Ramos (cell line): ENCODE measurements at regions not wholly inside any gene's neighbourhood (a gene's known extent, or its start where the extent isn't known, plus 50 kb on each side); places are given as distances from the start of the nearest gene placed in this dataset.
"Not testable (repeated sequence)": the region's sequence is repeated elsewhere in the genome, so short reads cannot be mapped to it uniquely, and the experiment has no call there.

ENCODE experiments used
- in situ Hi-C: fragments of 300-500 bp; cut with MboI; formaldehyde crosslinking; loops from one replicate; pipeline ENCODE4 v1.14.3; 2022; ENCODE audit warnings: low sequenced_read_pairs; ENCODE audit not compliant: unreplicated experiment

DNA sequence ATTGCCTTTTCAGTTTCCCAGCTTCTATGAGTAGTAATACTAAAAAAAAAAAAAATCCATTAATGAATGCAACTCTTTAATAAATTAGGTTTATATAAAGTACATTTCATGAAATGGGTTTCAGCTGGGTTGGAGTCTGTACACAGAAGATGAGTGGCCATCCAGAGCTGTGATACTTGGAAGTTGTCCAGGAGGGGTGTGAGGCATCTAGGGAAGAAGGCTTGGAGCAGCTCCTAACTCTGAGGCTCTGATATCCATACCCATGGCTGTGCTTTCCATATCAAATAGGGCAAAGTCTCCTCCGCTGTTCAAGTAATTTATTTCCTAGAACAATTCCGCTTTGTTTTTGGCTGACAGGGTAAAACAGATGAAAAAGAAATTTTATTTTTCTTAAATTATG is 423.3 kb upstream of the TENM3 start:
- in situ Hi-C loops: no loop called here

DNA sequence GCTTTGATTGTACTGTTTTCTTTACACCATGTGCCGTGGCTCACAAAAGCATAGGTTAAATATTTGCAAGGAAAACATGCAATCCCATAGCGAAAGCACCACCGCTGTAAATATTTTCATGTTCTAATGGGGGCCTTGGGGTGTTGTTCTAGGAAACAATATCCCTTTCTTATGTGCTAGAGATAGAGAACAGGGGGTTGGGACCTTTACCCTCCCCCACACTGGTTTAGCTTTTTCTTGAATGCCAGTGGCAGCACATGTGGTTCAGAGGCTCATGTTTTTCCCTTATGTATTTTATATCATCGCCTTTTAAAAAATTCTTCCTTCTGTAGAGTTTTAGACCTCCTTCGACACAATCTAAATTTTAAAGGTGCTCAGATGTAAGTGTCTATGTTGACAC is 422.6 kb upstream of the TENM3 start:
- in situ Hi-C loops: no loop called here

DNA sequence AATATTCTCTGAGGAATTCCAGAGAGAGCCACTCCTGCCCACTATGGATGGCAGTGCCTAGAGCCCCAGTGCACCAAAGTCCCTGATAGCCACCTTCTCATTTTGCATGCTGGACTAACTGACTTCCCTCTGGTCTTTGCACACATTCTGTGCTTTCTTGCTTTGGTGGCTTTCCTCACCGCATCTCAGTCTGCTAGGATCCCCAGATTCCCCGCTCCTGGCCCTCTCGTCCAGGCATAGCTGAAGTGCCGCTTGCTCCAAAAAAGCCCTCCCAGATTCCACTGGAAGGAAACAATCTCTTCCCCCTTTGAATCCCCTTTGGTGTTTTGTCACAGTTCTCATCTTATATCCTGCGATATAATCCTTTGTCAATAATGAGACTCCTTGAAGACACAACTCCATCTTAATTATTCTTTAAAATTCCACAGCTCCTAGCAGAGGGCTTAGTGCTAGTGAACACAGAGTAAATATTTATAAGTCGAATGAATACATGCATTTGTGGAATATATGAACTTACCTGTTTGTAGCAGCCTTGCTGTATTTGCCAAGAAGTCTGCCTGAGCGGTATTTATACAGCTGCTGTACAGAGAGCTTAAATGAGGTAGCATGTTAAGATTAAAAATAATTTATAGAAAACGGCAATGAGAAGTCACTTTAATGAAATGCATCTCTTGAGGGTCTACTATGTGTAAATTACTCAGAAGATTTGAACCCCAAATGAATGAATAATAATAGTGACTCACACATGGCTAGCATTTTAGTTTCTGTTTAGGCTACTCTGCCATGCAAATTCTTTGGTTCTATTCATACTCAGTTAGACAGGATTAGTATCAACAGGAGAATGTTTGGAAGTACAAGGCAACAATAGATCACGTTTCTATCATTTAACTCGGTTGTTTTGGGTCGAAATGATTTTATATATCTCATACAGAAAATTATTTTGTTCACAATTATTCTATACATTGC is 421.9 kb upstream of the TENM3 start:
- in situ Hi-C loops: no loop called here

DNA sequence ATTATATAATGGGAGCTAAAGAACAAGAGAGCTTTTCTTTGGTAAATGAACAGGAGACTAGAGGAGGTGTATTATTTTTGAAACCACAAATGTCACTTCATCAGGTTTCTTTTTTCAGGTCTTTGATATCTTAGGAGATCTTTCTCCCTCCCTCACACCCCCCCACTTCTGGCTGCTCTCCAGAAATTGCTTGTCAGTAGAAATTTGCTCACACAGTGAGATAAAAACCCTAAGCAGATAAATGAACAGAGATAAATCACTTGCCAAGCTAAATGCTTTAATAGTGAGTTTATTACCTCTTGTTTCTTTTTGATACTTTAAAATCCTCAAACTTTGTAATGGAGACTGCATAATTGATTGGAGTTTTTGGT is 421.2 kb upstream of the TENM3 start:
- in situ Hi-C loops: no loop called here

DNA sequence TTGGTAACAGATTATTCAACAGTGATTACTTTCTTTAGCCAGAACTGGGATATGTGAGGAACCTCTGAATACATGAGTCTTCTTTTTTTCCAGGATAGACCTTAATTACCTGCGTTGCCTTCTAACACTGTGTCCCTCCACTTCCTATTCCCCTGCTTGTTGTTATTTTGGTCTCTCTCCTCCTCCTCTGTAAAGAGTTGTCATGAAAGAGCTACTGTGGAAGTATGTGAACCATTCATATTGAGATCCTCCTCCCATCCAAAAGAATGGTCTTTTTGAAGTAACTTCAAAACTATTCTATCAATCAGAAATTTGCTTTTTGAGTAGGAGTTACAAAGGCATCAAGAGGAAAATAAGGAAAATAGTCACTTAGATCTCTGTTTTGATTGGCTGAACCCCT is 420.0 kb upstream of the TENM3 start:
- in situ Hi-C loops: no loop called here

DNA sequence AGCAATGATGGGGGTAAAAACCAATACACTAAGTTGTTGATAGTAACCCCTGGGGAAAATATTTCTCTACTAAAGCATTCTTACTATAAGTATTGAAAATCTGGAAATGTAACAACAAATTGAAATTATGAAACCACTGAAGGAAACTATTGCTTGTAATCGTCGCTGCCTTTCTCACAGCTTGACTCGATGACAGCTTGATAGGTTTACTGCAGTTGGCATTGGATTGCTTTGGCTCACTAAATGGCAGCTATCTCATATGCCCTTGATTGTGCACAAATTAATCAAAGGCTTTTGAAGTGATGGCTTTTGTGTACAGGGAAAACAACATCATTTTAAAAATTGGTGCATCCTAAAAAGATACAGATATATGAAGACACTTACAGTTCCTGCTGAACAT is 419.6 kb upstream of the TENM3 start:
- in situ Hi-C loops: no loop called here

DNA sequence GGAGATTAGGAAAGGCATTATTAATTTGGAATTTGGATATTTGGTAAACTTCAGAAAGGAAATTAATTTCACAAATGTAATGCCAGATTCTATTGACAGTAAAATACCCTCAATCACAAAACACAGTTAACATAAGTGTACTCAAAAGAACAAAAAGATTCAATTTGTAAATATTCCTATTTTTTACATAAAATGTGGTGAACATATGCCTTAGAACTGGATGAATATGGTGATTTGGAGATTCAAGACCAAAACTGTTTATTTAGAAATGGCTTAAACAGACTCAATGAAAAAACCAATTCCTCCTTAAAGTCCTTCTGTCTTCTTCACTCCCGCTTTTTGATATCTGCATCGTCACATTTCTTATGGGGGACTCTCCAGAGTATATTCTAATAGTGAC is 417.6 kb upstream of the TENM3 start:
- in situ Hi-C loops: no loop called here

DNA sequence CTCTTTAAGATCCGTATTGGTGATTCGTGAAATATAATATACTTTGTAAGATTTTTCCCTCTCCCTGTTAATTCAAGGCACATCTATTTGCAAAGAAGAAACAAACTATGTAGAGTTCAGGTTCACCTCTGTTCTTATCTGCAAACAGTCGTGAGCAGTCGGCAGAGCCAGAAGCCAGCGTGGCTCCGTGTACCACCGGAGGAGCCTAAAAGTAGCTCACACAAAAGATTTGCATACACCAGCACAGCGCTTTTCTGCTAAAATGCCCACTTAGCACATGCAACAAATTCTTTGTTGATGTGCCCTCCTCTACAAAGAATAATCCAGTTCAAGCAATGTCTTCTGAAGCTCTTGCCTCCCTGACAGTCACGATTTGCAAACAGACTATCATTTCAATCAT is 416.0 kb upstream of the TENM3 start:
- in situ Hi-C loops: no loop called here

DNA sequence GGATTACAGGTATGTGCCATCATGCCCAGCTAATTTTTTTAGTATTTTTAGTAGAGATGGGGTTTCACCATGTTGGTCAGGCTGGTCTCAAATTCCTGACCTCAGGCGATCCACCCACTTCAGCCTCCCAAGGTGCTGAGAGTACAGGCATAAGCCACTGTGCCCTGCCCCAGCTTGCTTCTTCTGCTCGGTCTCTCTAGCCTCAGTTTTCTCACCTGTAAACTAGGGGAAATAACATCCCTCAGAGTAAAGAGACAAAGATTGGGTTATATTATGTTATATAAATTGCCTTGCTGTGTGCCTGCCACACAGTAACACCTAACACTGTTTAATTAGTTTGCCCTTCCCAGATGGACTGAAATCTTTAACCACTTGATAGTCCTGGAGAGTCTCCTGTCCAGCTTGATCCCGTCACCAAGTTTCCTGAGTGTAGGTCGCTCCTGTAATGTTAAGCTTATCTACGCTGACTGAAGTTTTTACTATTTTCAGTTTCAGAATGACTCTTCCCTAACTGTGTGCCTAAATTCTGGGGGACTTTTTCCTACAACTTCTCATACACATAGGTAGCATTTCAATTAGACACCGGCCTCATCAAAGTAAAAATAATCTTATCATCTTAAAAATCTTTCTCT is 412.7 kb upstream of the TENM3 start:
- in situ Hi-C loops: no loop called here

DNA sequence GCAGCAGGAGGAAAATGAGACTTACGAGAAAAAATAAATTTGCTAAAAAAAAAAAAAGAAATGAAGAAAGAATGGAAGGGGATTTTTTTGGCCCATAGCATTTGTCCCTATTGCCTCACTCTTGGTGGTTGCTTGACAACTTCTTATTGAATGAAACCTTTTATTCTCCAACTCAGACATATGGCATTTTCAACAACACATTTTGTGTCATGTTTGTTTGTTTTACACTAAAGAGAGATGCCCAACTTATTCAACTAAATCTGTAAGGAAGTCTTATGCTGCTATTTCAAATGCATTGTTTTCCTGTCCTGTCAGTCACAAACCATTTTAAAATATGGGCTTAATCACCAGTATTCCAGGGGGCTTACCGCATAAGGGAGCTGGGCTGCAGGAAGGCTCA is 409.1 kb upstream of the TENM3 start:
- in situ Hi-C loops: no loop called here

DNA sequence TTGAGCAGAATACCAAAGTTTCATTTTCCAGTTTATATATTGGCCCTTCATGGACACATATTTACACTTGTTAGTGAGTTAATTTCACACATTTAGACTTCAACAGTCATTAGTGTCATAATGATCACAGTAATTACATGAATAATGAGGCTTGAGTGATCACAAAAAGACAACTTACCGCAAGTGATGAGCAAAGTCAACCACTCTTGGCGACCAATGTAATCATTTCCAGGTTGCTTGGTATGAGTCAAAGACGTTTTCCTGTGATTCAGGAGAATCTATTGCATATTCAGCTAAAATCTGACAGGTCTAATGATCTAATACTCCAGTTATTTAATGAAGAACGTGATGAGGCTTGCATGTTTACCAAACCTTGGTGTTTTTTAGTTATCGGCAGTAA is 407.9 kb upstream of the TENM3 start:
- in situ Hi-C loops: no loop called here

DNA sequence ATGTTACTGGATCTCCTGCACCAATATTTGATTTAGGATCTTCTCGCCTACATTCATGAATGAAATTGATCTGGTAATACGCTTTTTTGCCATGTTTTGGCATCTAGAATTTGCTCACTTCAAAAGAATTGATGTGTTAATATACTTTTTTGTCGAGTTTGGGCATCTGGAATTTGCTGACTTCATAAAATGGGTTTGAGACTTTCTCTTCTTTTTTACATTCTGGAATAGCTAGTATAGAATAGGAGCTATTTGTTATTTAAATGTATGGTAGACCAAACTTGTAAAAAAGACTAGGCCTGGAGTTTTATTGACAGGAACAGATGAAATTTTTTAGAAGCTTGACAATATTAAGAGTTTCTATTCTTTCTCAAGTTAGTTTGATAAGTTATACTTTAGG is 404.9 kb upstream of the TENM3 start:
- in situ Hi-C loops: no loop called here

DNA sequence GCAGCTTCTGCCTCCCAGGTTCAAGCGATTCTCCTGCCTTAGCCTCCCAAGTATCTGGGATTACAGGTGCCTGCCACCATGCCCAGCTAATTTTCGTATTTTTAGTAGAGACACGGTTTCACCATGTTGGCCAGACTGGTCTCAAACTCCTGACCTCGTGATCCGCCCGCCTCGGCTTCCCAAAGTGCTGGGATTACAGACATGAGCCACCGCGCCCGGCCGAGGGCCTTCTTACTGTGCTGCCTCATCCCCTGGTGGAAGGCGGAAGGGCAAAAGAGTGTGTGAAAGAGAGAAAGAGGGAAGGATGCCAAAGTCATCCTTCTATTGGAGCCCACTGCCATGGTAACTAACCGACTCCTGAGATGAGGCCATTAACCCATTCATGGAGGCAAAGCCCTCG is 399.4 kb upstream of the TENM3 start:
- in situ Hi-C loops: not testable (repeated sequence)

DNA sequence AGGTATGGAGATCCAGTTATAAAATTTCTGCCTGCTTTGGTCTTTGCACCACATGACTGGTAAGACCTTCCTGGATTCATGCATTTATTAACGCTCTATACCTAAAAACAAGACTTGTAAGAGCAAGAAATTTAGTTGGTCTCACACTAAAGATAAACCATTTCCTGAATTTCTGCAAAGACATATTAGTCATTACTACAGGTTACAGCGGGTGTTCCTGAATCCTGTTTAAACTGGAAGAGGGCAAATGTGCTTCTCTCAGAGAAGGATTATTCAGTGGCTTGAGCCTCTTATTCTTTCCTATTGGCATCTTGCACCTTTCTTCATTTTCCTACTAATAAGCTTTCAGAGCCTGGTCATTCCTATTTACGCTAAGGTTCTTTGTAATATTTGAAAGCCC is 397.6 kb upstream of the TENM3 start:
- in situ Hi-C loops: no loop called here

DNA sequence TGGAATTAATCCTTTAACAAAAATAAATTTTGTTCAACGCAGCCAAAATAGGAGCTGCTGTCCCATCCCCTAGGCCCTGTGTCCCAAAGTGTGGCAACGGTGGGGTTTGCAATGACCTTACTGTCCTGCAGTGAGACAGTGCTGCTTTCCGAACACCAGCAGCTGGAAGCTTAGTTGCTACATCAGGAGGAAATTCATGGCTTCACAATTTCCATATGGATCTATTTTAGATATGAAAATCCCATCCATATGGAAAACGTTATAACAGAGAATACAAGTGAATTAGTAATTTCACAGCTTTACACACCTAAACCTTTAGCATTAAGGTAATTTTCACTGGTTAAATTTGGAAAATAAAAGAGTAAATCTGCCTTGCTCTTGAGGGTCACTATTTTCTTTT is 396.3 kb upstream of the TENM3 start:
- in situ Hi-C loops: no loop called here

DNA sequence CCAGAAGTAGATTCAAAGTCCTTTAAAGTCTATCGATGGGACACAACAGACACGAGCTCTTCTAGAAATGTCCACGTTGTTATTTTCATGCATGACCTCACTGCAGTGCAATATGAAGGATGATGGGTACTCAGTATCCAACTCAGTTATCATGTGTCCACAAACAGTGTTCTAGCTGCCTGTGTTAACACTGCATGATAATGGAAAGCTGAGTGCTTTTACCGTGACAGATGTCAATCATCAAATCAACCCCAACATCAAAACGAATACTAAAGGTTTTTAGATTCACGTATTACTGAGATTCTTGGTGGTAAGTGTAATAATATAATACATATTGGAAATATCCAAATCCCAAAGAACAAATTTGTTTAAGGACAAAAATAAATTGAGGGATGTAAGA is 394.8 kb upstream of the TENM3 start:
- in situ Hi-C loops: no loop called here

DNA sequence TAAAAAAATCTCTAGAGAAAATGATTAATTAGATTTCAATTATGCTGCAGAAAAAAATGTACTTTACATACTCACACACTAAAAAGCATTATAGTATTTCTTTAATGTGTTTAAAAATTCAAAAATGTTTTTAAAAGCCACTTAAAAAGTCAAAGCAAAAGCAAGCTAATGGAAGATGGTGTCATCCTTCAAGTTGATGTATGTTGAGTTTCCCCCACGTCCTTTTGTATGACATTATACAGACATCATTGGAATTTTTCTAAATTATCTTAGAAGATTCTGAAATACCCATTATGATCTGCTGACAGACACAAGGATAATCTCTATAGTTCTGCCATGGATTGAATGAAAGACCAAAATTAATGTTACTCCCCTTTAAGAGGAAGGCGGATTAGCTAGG is 393.7 kb upstream of the TENM3 start:
- in situ Hi-C loops: no loop called here

DNA sequence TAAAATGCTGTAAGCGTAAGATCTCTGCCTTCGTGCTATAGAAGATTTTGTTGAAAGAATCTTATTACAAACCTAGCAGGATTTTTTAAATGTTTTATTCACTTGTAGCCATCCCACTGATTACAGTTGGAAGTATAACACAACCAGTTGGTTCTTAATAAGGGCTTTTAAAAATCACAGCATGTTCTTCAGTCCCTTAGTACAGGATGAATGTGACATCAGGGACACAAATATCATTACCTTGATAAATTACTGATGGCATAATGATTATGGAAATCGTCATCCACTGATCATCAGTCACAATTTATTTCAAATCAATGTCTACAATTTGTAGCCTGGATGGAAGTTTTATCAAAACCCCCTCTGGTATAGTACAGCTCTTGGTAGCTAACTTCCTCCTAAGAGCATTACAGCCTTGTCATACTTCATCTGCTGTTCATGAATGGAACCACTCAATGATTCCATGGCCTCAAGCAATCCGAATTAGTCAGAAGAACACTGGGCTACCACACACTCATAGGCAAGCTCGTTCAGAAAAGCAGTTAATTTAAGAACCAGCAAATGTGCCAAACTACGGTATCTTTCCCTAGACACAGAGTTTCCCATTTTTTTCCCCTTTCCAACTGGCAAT is 389.2 kb upstream of the TENM3 start:
- in situ Hi-C loops: no loop called here

DNA sequence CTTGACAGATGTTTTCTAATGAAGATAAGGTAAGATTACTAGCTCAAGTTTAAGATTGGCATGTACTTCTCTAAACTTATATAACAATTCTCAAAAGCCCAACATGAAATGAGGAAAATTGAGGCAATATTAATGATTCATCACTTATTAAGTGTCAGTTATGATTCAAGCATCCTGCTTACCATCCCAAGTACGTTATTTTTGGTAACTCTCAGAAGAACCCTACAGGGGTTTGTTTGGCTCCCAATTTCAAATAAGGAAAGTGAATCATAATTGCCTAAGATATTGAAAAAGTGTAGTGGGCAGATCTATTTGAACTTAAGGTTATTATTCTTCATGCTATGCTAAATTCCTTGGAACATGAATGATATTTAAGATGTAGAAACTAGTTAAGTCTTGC is 387.9 kb upstream of the TENM3 start:
- in situ Hi-C loops: no loop called here

DNA sequence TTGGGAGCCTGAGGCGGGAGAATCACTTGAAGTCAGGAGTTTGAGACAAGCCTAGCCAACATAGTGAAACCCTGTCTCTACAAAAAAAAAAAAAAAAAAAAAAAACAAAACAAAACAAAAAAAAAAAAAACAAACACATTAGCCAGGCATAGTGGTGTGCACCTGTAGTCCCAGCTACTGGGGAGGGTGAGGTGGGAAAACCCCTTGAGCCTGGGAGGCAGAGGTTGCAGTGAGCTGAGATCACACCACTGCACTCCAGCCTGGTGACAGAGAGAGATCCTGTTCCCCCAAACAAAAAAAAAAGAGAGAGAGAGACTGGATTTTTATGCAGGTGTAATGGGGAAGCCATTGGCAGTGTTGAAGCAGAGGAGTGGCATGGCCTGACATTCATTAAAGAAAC is 385.7 kb upstream of the TENM3 start:
- in situ Hi-C loops: not testable (repeated sequence)

DNA sequence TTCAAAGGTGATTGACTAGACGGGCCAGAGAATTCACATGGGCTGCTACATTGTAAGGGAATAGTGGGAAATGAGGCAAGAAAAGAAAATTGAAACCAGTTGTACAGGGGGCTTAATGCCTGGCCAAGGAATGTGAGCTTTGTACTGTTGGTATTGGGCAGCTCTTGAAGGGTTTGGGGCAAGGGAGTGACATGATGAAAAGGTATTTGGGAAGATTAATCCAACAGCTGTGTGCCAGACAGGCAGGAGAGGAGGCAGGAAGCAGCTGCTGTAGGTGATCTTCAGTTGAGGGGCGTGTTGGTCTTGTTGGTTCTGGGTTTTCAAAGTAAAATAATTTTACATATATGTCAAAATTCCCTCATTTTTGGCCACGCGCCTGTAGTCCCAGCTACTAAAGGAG is 384.5 kb upstream of the TENM3 start:
- in situ Hi-C loops: no loop called here
